A673 (cell line): ENCODE measurements at regions not wholly inside any gene's neighbourhood (a gene's known extent, or its start where the extent isn't known, plus 50 kb on each side); places are given as distances from the start of the nearest gene placed in this dataset.
"Not testable (repeated sequence)": the region's sequence is repeated elsewhere in the genome, so short reads cannot be mapped to it uniquely, and the experiment has no call there.

Experiments used
- BruUV-seq: library from RNA; stranded (reverse); fragments of 400-500 nt; replicated peaks from 2 replicates; lab custom pipeline; 2021; lab: Mats Ljungman, UMichigan
- CTCF ChIA-PET: fragments of 300-600 bp; sonication (Branson Sonifier 250); formaldehyde crosslinking; loops from one replicate; lab custom pipeline; 2022; ENCODE audit warnings: antibody characterized with exemption; lab: Charles Lee
- POLR2A ChIA-PET: fragments of 300-600 bp; sonication (Branson Sonifier 250); formaldehyde crosslinking; loops from one replicate; lab custom pipeline; 2022; ENCODE audit warnings: antibody characterized with exemption; ENCODE audit not compliant: low non-redundant PET; lab: Charles Lee
- DNase-seq: peaks from one replicate; pipeline ENCODE4 v3.0.0-alpha.2; 2015; ENCODE audit warnings: low spot score
- H3K27ac ChIP-seq: fragments of 200-600 bp; sonication (generic); 2 replicates; pipeline ENCODE4 v1.5.1; 2016; ENCODE audit warnings: mixed run types, low read depth, mild to moderate bottlenecking, mixed read lengths, antibody characterized with exemption, low read length; ENCODE audit not compliant: poor library complexity, severe bottlenecking
- H3K27me3 ChIP-seq: fragments of 200-600 bp; sonication (generic); replicated peaks from 2 replicates; pipeline ENCODE4 v1.6.1; 2017; ENCODE audit warnings: mixed run types, low read depth, mild to moderate bottlenecking, mixed read lengths, antibody characterized with exemption, low read length; ENCODE audit not compliant: insufficient read depth, poor library complexity
- H3K36me3 ChIP-seq: fragments of 200-600 bp; sonication (generic); 2 replicates; pipeline ENCODE4 v1.6.1; 2016; ENCODE audit warnings: mixed run types, mild to moderate bottlenecking, mixed read lengths, antibody characterized with exemption, low read length; ENCODE audit not compliant: insufficient read depth, poor library complexity, severe bottlenecking
- H3K4me1 ChIP-seq: fragments of 200-600 bp; sonication (generic); 2 replicates; pipeline ENCODE4 v1.6.1; 2017; ENCODE audit warnings: mixed run types, mild to moderate bottlenecking, mixed read lengths, antibody characterized with exemption, low read length; ENCODE audit not compliant: insufficient read depth, poor library complexity, severe bottlenecking
- H3K4me3 ChIP-seq: fragments of 200-600 bp; sonication (generic); 2 replicates; pipeline ENCODE4 v1.5.1; 2016; ENCODE audit warnings: low read depth, mixed run types, mild to moderate bottlenecking, mixed read lengths, low read length; ENCODE audit not compliant: poor library complexity, severe bottlenecking
- H3K9me3 ChIP-seq: fragments of 200-600 bp; sonication (generic); 2 replicates; pipeline ENCODE4 v1.6.1; 2016; ENCODE audit warnings: mixed run types, low read depth, mild to moderate bottlenecking, mixed read lengths, antibody characterized with exemption, low read length; ENCODE audit not compliant: poor library complexity, severe bottlenecking
- CTCF ChIP-seq: fragments of 300-800, 200-600 bp; sonication (generic); conservative IDR thresholded peaks from 2 replicates; pipeline ENCODE4 v1.5.1; 2017; ENCODE audit warnings: low read depth, mild to moderate bottlenecking, antibody characterized with exemption, low read length, moderate library complexity, mixed read lengths
- EZH2 ChIP-seq: fragments of 200-600 bp; sonication (generic); IDR thresholded peaks from 2 replicates; pipeline ENCODE4 v1.6.1; 2017; ENCODE audit warnings: borderline replicate concordance, low read depth, mild to moderate bottlenecking, mixed read lengths, antibody characterized with exemption, low read length; ENCODE audit not compliant: poor library complexity, severe bottlenecking
- intact Hi-C: fragments of 100-400 bp; cut with micrococcal nuclease; formaldehyde crosslinking; loops from one replicate; pipeline ENCODE4 v1.10.0; 2022; ENCODE audit not compliant: unreplicated experiment

- Histone ChIP-seq H3K27ac (no peak overlapping the region), H3K4me1 (no peaks in the 10 kb centered on the region), H3K4me3 (no peak overlapping the region), H3K36me3 (no peaks in the 10 kb centered on the region), H3K9me3 (no peaks in the 10 kb centered on the region), H3K27me3 (no peaks in the 10 kb centered on the region)
- ChIA-PET CTCF (no interaction called here), POLR2A (no interaction called here)
- BruUV-seq = no TSS peak
- intact Hi-C loops = no loop called here
- TF ChIP-seq CTCF (no peak), EZH2 (no peak)
- no peak for DNase-seq
Observed at GRCh38 chr7:109901926-109902325, 1189.0 kb upstream of the LRRN3 start.

GRCh38 chr7:109905368-109906065 lies 1185.4 kb upstream of the LRRN3 start:
- DNase-seq, BruUV-seq, H3K27me3 ChIP-seq, H3K27ac ChIP-seq, POLR2A ChIA-PET, CTCF ChIA-PET, H3K4me3 ChIP-seq, H3K9me3 ChIP-seq, intact Hi-C loops, H3K36me3 ChIP-seq, H3K4me1 ChIP-seq: not testable (repeated sequence)

GRCh38 chr7:109915670-109916069 lies 1175.3 kb upstream of the LRRN3 start:
- BruUV-seq = no TSS peak
- H3K9me3 ChIP-seq = no peaks in the 10 kb centered on the region
- ChIA-PET POLR2A (no interaction called here), CTCF (no interaction called here)
- intact Hi-C loops = no loop called here
- TF ChIP-seq EZH2 = no peak
- TF ChIP-seq CTCF = no peak
- no peaks in the 10 kb centered on the region for H3K36me3 ChIP-seq
- DNase-seq = no peak
- H3K4me1 ChIP-seq = no peaks in the 10 kb centered on the region
- no peak overlapping the region for H3K4me3 ChIP-seq
- H3K27ac ChIP-seq = no peak overlapping the region
- no peaks in the 10 kb centered on the region for H3K27me3 ChIP-seq

GRCh38 chr7:109926738-109927137 lies 1164.2 kb upstream of the LRRN3 start:
- no peaks in the 10 kb centered on the region for H3K36me3 ChIP-seq
- no peaks in the 10 kb centered on the region for H3K27me3 ChIP-seq
- intact Hi-C loops = no loop called here
- H3K4me1 ChIP-seq = no peaks in the 10 kb centered on the region
- H3K27ac ChIP-seq = no peak overlapping the region
- no peak for DNase-seq
- BruUV-seq = no TSS peak
- CTCF ChIA-PET = no interaction called here
- POLR2A ChIA-PET = no interaction called here
- TF ChIP-seq CTCF = no peak
- TF ChIP-seq EZH2 = no peak
- no peak overlapping the region for H3K4me3 ChIP-seq
- no peaks in the 10 kb centered on the region for H3K9me3 ChIP-seq
